ENCODE measurements at regions not wholly inside any gene's neighbourhood (a gene's known extent, or its start where the extent isn't known, plus 50 kb on each side); places are given as distances from the start of the nearest gene placed in this dataset.

DNA sequence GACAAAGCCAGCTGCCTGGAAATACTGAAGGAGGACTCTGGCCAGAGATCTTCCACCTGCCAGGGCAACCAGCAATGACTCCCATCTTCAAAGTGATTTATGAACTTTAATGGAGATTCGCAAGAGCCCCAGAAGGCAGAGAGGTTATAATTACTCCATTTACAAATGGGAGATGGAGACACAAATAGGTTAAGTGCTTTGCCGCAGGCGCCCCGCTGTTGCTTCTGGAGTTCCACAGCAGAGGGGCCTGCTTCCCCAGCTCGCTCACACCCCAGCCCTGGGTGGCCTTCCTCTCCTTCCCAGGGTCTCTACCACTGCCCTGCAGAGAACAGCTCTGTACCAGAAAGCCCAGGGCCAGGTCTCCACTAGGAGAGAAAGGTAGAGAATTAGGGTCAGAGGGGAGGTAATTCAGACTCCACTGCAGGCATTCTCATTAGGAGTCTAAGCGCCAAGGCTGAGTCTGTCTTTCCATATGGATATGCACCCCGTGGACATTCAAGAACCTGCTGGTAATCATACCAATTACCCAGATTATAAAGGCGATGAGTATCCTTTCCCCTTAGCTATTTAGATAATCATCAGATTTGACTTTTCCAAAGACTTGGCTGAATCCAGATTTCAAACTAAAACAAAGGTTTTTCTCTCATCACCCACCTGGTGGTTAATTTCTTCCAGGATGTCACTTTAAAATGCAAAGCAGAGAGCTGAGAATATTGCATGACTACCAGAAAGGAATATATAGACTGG, 157.6 kb upstream of the TUT7 start:
- no peak overlapping the region for H3K9ac ChIP-seq (ENCODE audit: low read length)
- no peaks in the 10 kb centered on the region for H3F3A ChIP-seq (ENCODE audit: low read length, unreplicated experiment)
- no peak overlapping the region for H2AFZ ChIP-seq (ENCODE audit: low read length)
- no peak for DNase-seq
- ChIA-PET POLR2A (ENCODE audit: unreplicated experiment) (no interaction called here), CTCF (no interaction called here)
- no peak for ATAC-seq
- H3K4me1 ChIP-seq (ENCODE audit: insufficient read depth, low read length), result no peaks in the 10 kb centered on the region
- H3K4me3 ChIP-seq (ENCODE audit: low read length), result no peak overlapping the region
- H3K9me2 ChIP-seq (replicated peaks; ENCODE audit: low read length), result no peaks in the 10 kb centered on the region
- peaks cover 58% of the 10 kb centered on the region for H3K27me3 ChIP-seq (ENCODE audit: low read length)
- intact Hi-C loops (cut with micrococcal nuclease), result no loop called here
- TF ChIP-seq EZH2 (IDR thresholded peaks at IDR 0.05; ENCODE audit: low read length, unreplicated experiment) (no peak), EZH2phosphoT487 (IDR thresholded peaks at IDR 0.05; ENCODE audit: borderline replicate concordance, low read length) (no peak), CTCF (conservative IDR thresholded peaks at IDR 0.05; ENCODE audit: low read depth, low read length) (no peak)
- BruUV-seq (replicated peaks), result no TSS peak
- no peaks in the 10 kb centered on the region for H4K20me1 ChIP-seq (ENCODE audit: low read length)
- H3K4me2 ChIP-seq (ENCODE audit: low read length), result no peak overlapping the region
- H3K79me2 ChIP-seq (ENCODE audit: low read length), result no peaks in the 10 kb centered on the region
- H3K36me3 ChIP-seq (ENCODE audit: low read depth, low read length), result no peaks in the 10 kb centered on the region
- no peak overlapping the region for H3K27ac ChIP-seq (ENCODE audit: low read length)
- no peaks in the 10 kb centered on the region for H3K9me3 ChIP-seq (ENCODE audit: low read length)

DNA sequence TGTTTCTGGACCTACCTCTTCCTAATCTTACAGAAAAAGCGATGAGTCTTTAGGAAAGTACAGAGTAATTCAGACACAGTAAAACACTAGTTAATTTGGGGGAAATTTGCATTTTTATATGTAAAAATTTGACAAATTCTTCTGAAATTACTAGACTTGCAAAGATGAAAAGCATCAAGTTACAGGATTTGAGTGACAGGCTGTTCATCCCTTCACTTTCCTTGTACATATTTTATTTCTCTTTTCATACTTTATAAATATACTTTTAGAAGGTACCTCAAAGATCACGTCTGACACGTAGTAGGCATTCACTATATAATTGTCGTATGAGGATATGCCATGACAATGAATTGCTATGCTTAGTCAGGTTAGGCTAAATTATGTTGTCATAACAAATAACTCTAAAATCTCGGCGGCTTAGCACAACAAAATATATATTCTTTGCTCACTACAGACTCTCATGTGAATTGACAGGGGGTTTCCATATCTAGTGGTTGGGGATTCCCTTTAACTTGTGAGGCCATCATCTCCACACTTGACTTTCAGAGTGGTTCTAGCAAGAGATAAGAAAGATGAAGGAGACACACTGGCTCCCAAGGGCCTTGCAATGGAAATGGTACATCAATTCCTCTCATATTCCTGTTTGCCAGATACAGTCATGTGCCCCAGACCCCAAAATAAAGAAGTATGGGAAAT, 154.1 kb upstream of the TUT7 start:
- Histone ChIP-seq H3K9me3 (ENCODE audit: low read length) (no peaks in the 10 kb centered on the region), H3K27me3 (ENCODE audit: low read length) (peaks cover 29% of the 10 kb centered on the region), H4K20me1 (ENCODE audit: low read length) (no peaks in the 10 kb centered on the region), H3K79me2 (ENCODE audit: low read length) (no peaks in the 10 kb centered on the region), H2AFZ (ENCODE audit: low read length) (no peak overlapping the region), H3K4me3 (ENCODE audit: low read length) (no peak overlapping the region), H3K36me3 (ENCODE audit: low read depth, low read length) (no peaks in the 10 kb centered on the region), H3K4me2 (ENCODE audit: low read length) (no peak overlapping the region), H3F3A (ENCODE audit: low read length, unreplicated experiment) (no peaks in the 10 kb centered on the region), H3K9me2 (replicated peaks; ENCODE audit: low read length) (no peaks in the 10 kb centered on the region), H3K4me1 (ENCODE audit: insufficient read depth, low read length) (no peaks in the 10 kb centered on the region), H3K27ac (ENCODE audit: low read length) (no peak overlapping the region), H3K9ac (ENCODE audit: low read length) (no peak overlapping the region)
- ATAC-seq (no peak), DNase-seq (no peak)
- POLR2A ChIA-PET (ENCODE audit: unreplicated experiment), result no interaction called here
- intact Hi-C loops (cut with micrococcal nuclease), result no loop called here
- CTCF ChIA-PET, result no interaction called here
- TF ChIP-seq EZH2 (IDR thresholded peaks at IDR 0.05; ENCODE audit: low read length, unreplicated experiment), result no peak
- no peak for TF ChIP-seq EZH2phosphoT487 (IDR thresholded peaks at IDR 0.05; ENCODE audit: borderline replicate concordance, low read length)
- no peak for TF ChIP-seq CTCF (conservative IDR thresholded peaks at IDR 0.05; ENCODE audit: low read depth, low read length)
- BruUV-seq (replicated peaks), result no TSS peak

DNA sequence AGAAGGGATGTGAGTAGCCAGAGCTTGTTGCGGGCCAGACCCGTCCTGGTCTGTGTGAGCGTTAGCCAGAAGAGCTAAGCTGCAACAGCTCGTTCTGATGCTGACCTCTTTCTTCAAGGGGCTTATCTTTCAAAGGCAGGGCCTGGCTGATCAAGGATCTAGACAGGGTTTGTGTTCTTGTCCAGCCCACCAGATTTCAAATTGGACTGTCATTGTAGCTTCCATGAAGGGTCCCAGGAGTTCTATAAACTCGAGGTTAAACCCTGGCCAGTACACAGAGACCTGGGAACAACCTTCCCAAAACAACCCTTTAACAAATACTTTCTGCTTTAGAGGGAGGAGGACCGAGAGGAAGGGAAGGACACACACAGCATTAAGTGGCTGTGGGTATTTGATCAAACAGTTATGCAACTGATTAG, 153.0 kb upstream of the TUT7 start:
- H3K27me3 ChIP-seq (ENCODE audit: low read length), result peaks cover 26% of the 10 kb centered on the region
- H3K4me2 ChIP-seq (ENCODE audit: low read length), result no peak overlapping the region
- H3K79me2 ChIP-seq (ENCODE audit: low read length), result no peaks in the 10 kb centered on the region
- H3F3A ChIP-seq (ENCODE audit: low read length, unreplicated experiment), result no peaks in the 10 kb centered on the region
- no peak overlapping the region for H3K27ac ChIP-seq (ENCODE audit: low read length)
- no TSS peak for BruUV-seq (replicated peaks)
- CTCF ChIA-PET, result no interaction called here
- no peak for TF ChIP-seq EZH2phosphoT487 (IDR thresholded peaks at IDR 0.05; ENCODE audit: borderline replicate concordance, low read length)
- no peaks in the 10 kb centered on the region for H4K20me1 ChIP-seq (ENCODE audit: low read length)
- H2AFZ ChIP-seq (ENCODE audit: low read length), result no peak overlapping the region
- DNase-seq (no peak), ATAC-seq (no peak)
- no peak overlapping the region for H3K4me3 ChIP-seq (ENCODE audit: low read length)
- no peak overlapping the region for H3K9ac ChIP-seq (ENCODE audit: low read length)
- intact Hi-C loops (cut with micrococcal nuclease), result no loop called here
- H3K9me2 ChIP-seq (replicated peaks; ENCODE audit: low read length), result no peaks in the 10 kb centered on the region
- no peaks in the 10 kb centered on the region for H3K4me1 ChIP-seq (ENCODE audit: insufficient read depth, low read length)
- no peaks in the 10 kb centered on the region for H3K36me3 ChIP-seq (ENCODE audit: low read depth, low read length)
- no peaks in the 10 kb centered on the region for H3K9me3 ChIP-seq (ENCODE audit: low read length)
- POLR2A ChIA-PET (ENCODE audit: unreplicated experiment), result no interaction called here

Measured in PC-3 (cell line).